GM12891 (cell line): ENCODE measurements at regions not wholly inside any gene's neighbourhood (a gene's known extent, or its start where the extent isn't known, plus 50 kb on each side); places are given as distances from the start of the nearest gene placed in this dataset.

Source experiments
- PAX5 ChIP-seq: IDR thresholded peaks from 2 replicates; pipeline ENCODE4 v1.6.1; 2011; ENCODE audit warnings: low read length, moderate library complexity, mild to moderate bottlenecking; ENCODE audit not compliant: insufficient read depth, severe bottlenecking
- POLR2A ChIP-seq: IDR thresholded peaks from 2 replicates; pipeline ENCODE4 v1.6.1; 2011; ENCODE audit warnings: low read depth, low read length, control low read depth
- POLR2AphosphoS5 ChIP-seq: IDR thresholded peaks from 2 replicates; pipeline ENCODE4 v1.6.1; 2011; ENCODE audit warnings: low read depth, low read length, control low read depth
- POU2F2 ChIP-seq: IDR thresholded peaks from 2 replicates; pipeline ENCODE4 v1.6.1; 2011; ENCODE audit warnings: low read depth, mild to moderate bottlenecking, control low read depth, low read length, moderate library complexity
- SPI1 ChIP-seq: IDR thresholded peaks from 2 replicates; pipeline ENCODE4 v1.6.1; 2011; ENCODE audit warnings: low read depth, low read length, control low read depth
- TAF1 ChIP-seq: IDR thresholded peaks from 2 replicates; pipeline ENCODE4 v1.6.1; 2011; ENCODE audit warnings: low read depth, low read length, control low read depth

- no peak for TF ChIP-seq POLR2A
- TF ChIP-seq POLR2AphosphoS5 = no peak
- no peak for TF ChIP-seq PAX5
- no peak for TF ChIP-seq POU2F2
- TF ChIP-seq TAF1 = no peak
- TF ChIP-seq SPI1 = no peak
These were observed 470.6 kb downstream of the TOX3 start for GRCh38 chr16:52076332-52076731.
